Common myeloid progenitor, CD34-positive (primary cell): ENCODE measurements at regions not wholly inside any gene's neighbourhood (a gene's known extent, or its start where the extent isn't known, plus 50 kb on each side); places are given as distances from the start of the nearest gene placed in this dataset.
"Not testable (repeated sequence)": the region's sequence is repeated elsewhere in the genome, so short reads cannot be mapped to it uniquely, and the experiment has no call there.

Experiments used
- CTCF ChIA-PET: fragments of 350-600 bp; sonication (Branson Sonifier 250); formaldehyde crosslinking; loops from one replicate; lab custom pipeline; 2021; ENCODE audit warnings: antibody characterized with exemption; lab: Charles Lee
- POLR2A ChIA-PET: fragments of 350-600 bp; sonication (Branson Sonifier 250); formaldehyde crosslinking; loops from one replicate; lab custom pipeline; 2021; ENCODE audit warnings: antibody characterized with exemption; lab: Charles Lee
- DNase-seq, 3 donors: peaks; one replicate each; pipeline versions ENCODE4 v3.0.0 to v3.0.0-alpha.2; 2013
- H3K27ac ChIP-seq, 2 experiments: 1 replicate in 1 of 2; 2 replicates in 1 of 2; pipeline ENCODE4 v1.7.0; 2013; ENCODE audit warnings: inconsistent platforms in 2 of 2, low read length in 2 of 2, mild to moderate bottlenecking in 2 of 2, low read depth in 1 of 2, moderate library complexity in 1 of 2; ENCODE audit not compliant: severe bottlenecking in 2 of 2, insufficient read depth in 1 of 2, poor library complexity in 1 of 2
- H3K27me3 ChIP-seq, 5 experiments: replicated peaks in 2 of 5; 1 replicate in 3 of 5; 2 replicates in 2 of 5; pipeline versions ENCODE4 v1.6.1 to v1.7.0; 2013; ENCODE audit warnings: low read length in 4 of 5, mild to moderate bottlenecking in 2 of 5, moderate library complexity in 2 of 5, inconsistent platforms in 1 of 5; ENCODE audit not compliant: insufficient read depth in 5 of 5, control insufficient read depth in 4 of 5
- H3K36me3 ChIP-seq, 4 experiments: 1 replicate in 2 of 4; 2 replicates in 2 of 4; pipeline versions ENCODE4 v1.6.1 to v1.7.0; 2013; ENCODE audit warnings: low read length in 3 of 4, control low read depth in 1 of 4, mild to moderate bottlenecking in 1 of 4; ENCODE audit not compliant: control insufficient read depth in 4 of 4, insufficient read depth in 4 of 4
- H3K4me1 ChIP-seq, 4 experiments: 1 replicate in 3 of 4; 2 replicates in 1 of 4; pipeline versions ENCODE4 v1.6.1 to v1.7.1; 2013; ENCODE audit warnings: low read length in 3 of 4, mild to moderate bottlenecking in 3 of 4, control low read depth in 1 of 4, inconsistent platforms in 1 of 4, moderate library complexity in 1 of 4; ENCODE audit not compliant: control insufficient read depth in 4 of 4, insufficient read depth in 4 of 4; ENCODE audit errors: control extremely low read depth in 1 of 4
- H3K4me3 ChIP-seq, 7 experiments: 1 replicate in 4 of 7; 2 replicates in 3 of 7; pipeline versions ENCODE4 v1.5.1 to v1.7.0; 2013; ENCODE audit warnings: mild to moderate bottlenecking in 7 of 7, low read length in 6 of 7, moderate library complexity in 6 of 7, inconsistent platforms in 2 of 7, low read depth in 2 of 7, control low read depth in 1 of 7; ENCODE audit not compliant: insufficient read depth in 4 of 7, control insufficient read depth in 1 of 7; ENCODE audit errors: extremely low read depth in 1 of 7
- H3K9me3 ChIP-seq, 5 experiments: 1 replicate in 4 of 5; 2 replicates in 1 of 5; pipeline versions ENCODE4 v1.6.1 to v1.7.1; 2013; ENCODE audit warnings: low read length in 4 of 5, mild to moderate bottlenecking in 2 of 5, inconsistent platforms in 1 of 5, low read depth in 1 of 5, moderate library complexity in 1 of 5; ENCODE audit not compliant: control insufficient read depth in 4 of 5, insufficient read depth in 2 of 5; ENCODE audit errors: control extremely low read depth in 1 of 5
- WGBS: methylation state at CpG from one replicate; pipeline ENCODE4 v1.1.5; 2013; ENCODE audit not compliant: insufficient coverage; 5-methylcytosine and 5-hydroxymethylcytosine counted together

DNA sequence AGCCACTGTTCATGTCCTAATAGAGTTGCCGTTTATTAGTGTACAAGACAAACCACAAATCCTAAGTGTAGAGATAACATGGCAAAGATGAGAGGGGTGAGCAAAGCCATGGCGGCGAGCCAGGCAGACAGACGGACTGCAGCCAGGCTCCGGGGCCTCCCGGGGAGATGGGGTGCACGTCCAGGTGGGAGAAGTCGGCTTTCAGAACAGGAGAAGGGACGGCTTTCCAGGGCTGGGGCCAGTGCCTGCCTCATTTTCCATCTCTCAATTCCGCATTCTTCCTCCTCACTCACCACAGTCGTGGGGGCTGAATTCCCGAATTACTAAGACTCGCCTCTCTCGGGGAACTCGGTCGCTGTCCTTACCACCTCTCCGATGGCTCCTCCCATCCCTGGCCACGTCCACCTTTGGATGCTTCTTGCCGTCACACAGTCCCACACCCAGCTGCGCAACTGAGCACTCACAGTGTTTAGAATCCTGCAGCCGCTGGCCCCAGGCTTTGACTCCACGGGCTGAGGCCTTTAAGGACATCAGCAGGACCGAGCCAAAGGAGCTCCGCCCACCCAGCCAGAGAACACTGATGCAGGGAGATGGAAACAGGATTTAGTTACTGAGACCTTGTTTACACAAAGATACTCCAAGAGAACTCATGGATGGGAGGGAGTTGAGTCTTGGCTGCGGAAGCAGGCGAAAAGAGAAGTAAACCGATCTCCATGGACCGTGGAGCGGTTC lies 59.7 kb downstream of the RNF112 start:
- Histone ChIP-seq H3K4me1 (no peaks in the 10 kb centered on the region), H3K36me3 (no peaks in the 10 kb centered on the region), H3K4me3 (no peak overlapping the region), H3K27me3 (no peaks in the 10 kb centered on the region), H3K9me3 (no peaks in the 10 kb centered on the region), H3K27ac (no peak overlapping the region)
- CTCF ChIA-PET, result interaction anchor here (0.6 kb wide), 1 partner anchor 61 kb away, joined by 3 read pairs; no protein-coding TSS in a partner anchor
- no peak for DNase-seq
- 91% methylated on average over 24 of the region's 29 CpGs for WGBS
- POLR2A ChIA-PET, result no interaction called here

DNA sequence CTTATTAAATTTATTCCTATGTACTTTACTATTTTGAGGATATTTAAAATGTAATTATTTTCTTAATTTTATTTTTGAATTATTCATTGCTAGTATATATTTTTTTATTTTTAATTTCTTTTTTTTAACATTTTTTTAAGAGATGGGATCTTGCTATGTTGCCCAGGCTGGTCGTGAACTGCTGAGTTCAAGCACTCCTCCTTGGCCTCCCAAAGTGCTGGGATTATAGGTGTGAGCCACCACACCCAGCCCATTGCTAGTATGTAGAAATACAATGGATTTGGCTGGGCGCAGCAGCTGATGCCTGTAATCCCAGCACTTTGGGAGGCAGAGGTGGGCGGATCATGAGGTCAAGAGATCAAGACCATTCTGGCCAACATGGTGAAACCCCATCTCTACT lies 59.2 kb upstream of the SLC47A1 start:
- H3K4me1 ChIP-seq, H3K27me3 ChIP-seq, H3K9me3 ChIP-seq, H3K36me3 ChIP-seq, H3K4me3 ChIP-seq, CTCF ChIA-PET, H3K27ac ChIP-seq, POLR2A ChIA-PET, DNase-seq: not testable (repeated sequence)
- WGBS, result 100% methylated on average over 2 of the region's 3 CpGs

GRCh38 chr17:19475800-19476199 lies 57.9 kb upstream of the SLC47A1 start:
- WGBS, result 100% methylated on average over 1 of the region's 31 CpGs
- H3K27me3 ChIP-seq, CTCF ChIA-PET, H3K4me3 ChIP-seq, DNase-seq, H3K27ac ChIP-seq, H3K4me1 ChIP-seq, H3K9me3 ChIP-seq, POLR2A ChIA-PET, H3K36me3 ChIP-seq: not testable (repeated sequence)

DNA sequence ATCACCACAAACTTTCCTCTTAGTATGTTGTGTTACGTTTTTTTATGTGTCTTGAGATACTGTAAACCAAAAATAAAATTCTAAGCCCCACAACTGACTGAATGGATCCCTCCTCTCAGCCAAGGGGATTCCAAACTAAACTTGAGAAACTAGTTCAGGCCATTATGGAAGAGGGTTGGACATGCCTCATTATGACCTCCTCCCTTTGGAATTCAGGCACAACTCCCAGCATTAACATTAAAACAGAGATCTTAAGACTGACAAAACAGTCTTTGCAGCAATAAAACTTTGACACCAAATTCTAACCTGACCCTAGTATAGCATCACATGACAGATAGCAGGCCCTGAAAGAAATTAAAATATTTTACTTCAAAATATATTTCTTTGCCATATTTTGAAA lies 51.1 kb upstream of the SLC47A1 start:
- POLR2A ChIA-PET, result interaction anchor here (0.7 kb wide), 1 partner anchor 190 kb away, joined by 4 read pairs; no protein-coding TSS in a partner anchor
- CTCF ChIA-PET, result no interaction called here
- DNase-seq, result no peak

More for the DNA sequence above, 51.1 kb upstream of the SLC47A1 start:
- no CpG with 5 or more reads among the region's 1 CpG for WGBS
- H3K4me1 ChIP-seq, result no peaks in the 10 kb centered on the region
- H3K4me3 ChIP-seq, result no peak overlapping the region
- H3K36me3 ChIP-seq, result no peaks in the 10 kb centered on the region
- peaks cover 0 to 1% (median 0%) of the 10 kb centered on the region in 5 experiments for H3K27me3 ChIP-seq
- H3K27ac ChIP-seq, result no peak overlapping the region
- no peaks in the 10 kb centered on the region for H3K9me3 ChIP-seq
